ENCODE measurements at regions not wholly inside any gene's neighbourhood (a gene's known extent, or its start where the extent isn't known, plus 50 kb on each side); places are given as distances from the start of the nearest gene placed in this dataset.

- DNase-seq = no peak
Observed at GRCh38 chrX:39189431-39189830, 388.2 kb downstream of the MID1IP1 start.

- DNase-seq = no peak
Observed at GRCh38 chrX:39194673-39195072, 393.4 kb downstream of the MID1IP1 start.

- DNase-seq = no peak
Observed at GRCh38 chrX:39195156-39195555, 393.9 kb downstream of the MID1IP1 start.

- no peak for DNase-seq
Observed at GRCh38 chrX:39196192-39197102, 395.2 kb downstream of the MID1IP1 start.

GRCh38 chrX:39199429-39199828 lies 398.2 kb downstream of the MID1IP1 start:
- DNase-seq = no peak

GRCh38 chrX:39201305-39201990 lies 400.2 kb downstream of the MID1IP1 start:
- DNase-seq = no peak

- no peak for DNase-seq
Observed at GRCh38 chrX:39202641-39203040, 401.4 kb downstream of the MID1IP1 start.

GRCh38 chrX:39203427-39203826 lies 402.2 kb downstream of the MID1IP1 start:
- DNase-seq = no peak

- DNase-seq = no peak
Observed at GRCh38 chrX:39204353-39204752, 403.1 kb downstream of the MID1IP1 start.

GRCh38 chrX:39204945-39205344 lies 403.7 kb downstream of the MID1IP1 start:
- DNase-seq = no peak

- DNase-seq = no peak
Observed at GRCh38 chrX:39205467-39205866, 404.2 kb downstream of the MID1IP1 start.

GRCh38 chrX:39206399-39207145 lies 405.3 kb downstream of the MID1IP1 start:
- DNase-seq = no peak

GRCh38 chrX:39211501-39211900 lies 410.2 kb downstream of the MID1IP1 start:
- DNase-seq = no peak

GRCh38 chrX:39212456-39212855 lies 411.2 kb downstream of the MID1IP1 start:
- DNase-seq = no peak

- no peak for DNase-seq
Observed at GRCh38 chrX:39214387-39215126, 413.3 kb downstream of the MID1IP1 start.

- DNase-seq = no peak
Observed at GRCh38 chrX:39220952-39221351, 419.7 kb downstream of the MID1IP1 start.

- DNase-seq = no peak
Observed at GRCh38 chrX:39222346-39223113, 421.3 kb downstream of the MID1IP1 start.

GRCh38 chrX:39226251-39226650 lies 425.0 kb downstream of the MID1IP1 start:
- no peak for DNase-seq

- DNase-seq = no peak
Observed at GRCh38 chrX:39227371-39227770, 426.1 kb downstream of the MID1IP1 start.

- no peak for DNase-seq
Observed at GRCh38 chrX:39238006-39238405, 436.7 kb downstream of the MID1IP1 start.

GRCh38 chrX:39242187-39242586 lies 440.9 kb downstream of the MID1IP1 start:
- DNase-seq = no peak

GRCh38 chrX:39244147-39244546 lies 442.9 kb downstream of the MID1IP1 start:
- DNase-seq = no peak
